GM12873 (cell line): ENCODE measurements at regions not wholly inside any gene's neighbourhood (a gene's known extent, or its start where the extent isn't known, plus 50 kb on each side); places are given as distances from the start of the nearest gene placed in this dataset.

Source experiments
- TF ChIP-seq, protein P1 (sequence below): IDR thresholded peaks from 2 replicates; pipeline ENCODE4 v1.5.1; 2012; ENCODE audit warnings: low read depth, mild to moderate bottlenecking, moderate library complexity, low read length, control low read depth; ENCODE audit not compliant: insufficient read depth; ENCODE audit errors: missing control alignments

DNA sequence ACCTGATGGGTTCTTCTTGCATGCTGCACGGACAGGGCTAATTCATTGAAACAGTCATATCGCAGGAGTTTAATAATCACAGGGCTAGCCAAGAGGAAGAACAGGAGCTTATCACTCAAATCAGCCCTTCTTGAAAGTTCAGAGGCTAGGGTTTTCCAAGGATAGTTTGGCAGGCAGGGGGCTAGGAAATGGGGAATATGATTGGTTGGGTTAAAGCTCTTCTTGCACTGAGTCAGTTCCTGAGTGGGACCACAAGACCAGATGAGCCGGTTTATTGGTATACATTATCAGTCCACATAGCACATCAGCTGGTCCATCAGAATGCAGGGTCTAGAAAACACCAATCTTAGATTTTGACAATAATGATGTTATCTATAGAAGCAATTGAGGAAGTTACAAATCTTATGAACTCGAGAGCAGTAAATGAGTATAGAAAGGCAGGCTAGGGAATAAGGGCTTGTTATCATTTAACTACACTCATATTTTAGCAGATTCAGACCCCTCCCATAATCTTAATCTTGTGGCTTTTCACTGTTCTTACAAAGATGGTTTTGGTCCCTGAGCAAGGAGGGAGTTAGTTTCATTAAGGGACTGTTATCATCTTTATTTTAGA lies 58.1 kb upstream of the SLC25A36 start:
- TF ChIP-seq, protein P1, sequence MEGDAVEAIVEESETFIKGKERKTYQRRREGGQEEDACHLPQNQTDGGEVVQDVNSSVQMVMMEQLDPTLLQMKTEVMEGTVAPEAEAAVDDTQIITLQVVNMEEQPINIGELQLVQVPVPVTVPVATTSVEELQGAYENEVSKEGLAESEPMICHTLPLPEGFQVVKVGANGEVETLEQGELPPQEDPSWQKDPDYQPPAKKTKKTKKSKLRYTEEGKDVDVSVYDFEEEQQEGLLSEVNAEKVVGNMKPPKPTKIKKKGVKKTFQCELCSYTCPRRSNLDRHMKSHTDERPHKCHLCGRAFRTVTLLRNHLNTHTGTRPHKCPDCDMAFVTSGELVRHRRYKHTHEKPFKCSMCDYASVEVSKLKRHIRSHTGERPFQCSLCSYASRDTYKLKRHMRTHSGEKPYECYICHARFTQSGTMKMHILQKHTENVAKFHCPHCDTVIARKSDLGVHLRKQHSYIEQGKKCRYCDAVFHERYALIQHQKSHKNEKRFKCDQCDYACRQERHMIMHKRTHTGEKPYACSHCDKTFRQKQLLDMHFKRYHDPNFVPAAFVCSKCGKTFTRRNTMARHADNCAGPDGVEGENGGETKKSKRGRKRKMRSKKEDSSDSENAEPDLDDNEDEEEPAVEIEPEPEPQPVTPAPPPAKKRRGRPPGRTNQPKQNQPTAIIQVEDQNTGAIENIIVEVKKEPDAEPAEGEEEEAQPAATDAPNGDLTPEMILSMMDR = no peak
